Fibroblast of lung (primary cell): ENCODE measurements at regions not wholly inside any gene's neighbourhood (a gene's known extent, or its start where the extent isn't known, plus 50 kb on each side); places are given as distances from the start of the nearest gene placed in this dataset.

Experiments used
- CTCF ChIP-seq, 2 donors: IDR thresholded peaks in 1 of 2; conservative IDR thresholded peaks in 1 of 2; 1 replicate in 1 of 2; 2 replicates in 1 of 2; pipeline ENCODE4 v1.5.1; 2011 to 2012; ENCODE audit warnings: low read length in 2 of 2, control low read depth in 1 of 2, inconsistent platforms in 1 of 2, low read depth in 1 of 2, mild to moderate bottlenecking in 1 of 2
- EZH2 ChIP-seq: IDR thresholded peaks from 2 replicates; pipeline ENCODE4 v1.5.1; 2012; ENCODE audit warnings: low read length, control low read depth, mild to moderate bottlenecking; ENCODE audit errors: missing control alignments

GRCh38 chr12:29033519-29033918 lies 115.6 kb upstream of the FAR2 start:
- TF ChIP-seq EZH2 (no peak), CTCF (conservative IDR thresholded peaks at IDR 0.05 in 1 of 2, IDR thresholded peaks at IDR 0.05 in 1 of 2; ENCODE audit: low read depth in 1 of 2, low read length in 2 of 2) (no peak)
